ENCODE measurements at regions not wholly inside any gene's neighbourhood (a gene's known extent, or its start where the extent isn't known, plus 50 kb on each side); places are given as distances from the start of the nearest gene placed in this dataset.

GRCh38 chr10:123450956-123451605 is 215.1 kb upstream of the GPR26 start:
- no peak for TF ChIP-seq EZH2 (IDR thresholded peaks at IDR 0.05; ENCODE audit: low read depth, low read length, severe bottlenecking)
- TF ChIP-seq JUN (IDR thresholded peaks at IDR 0.05; ENCODE audit: low read depth, low read length): no peak
- no peak for TF ChIP-seq CTCF (IDR thresholded peaks at IDR 0.05; ENCODE audit: control extremely low read depth in 1 of 3, insufficient read depth in 1 of 3, low read depth in 1 of 3, low read length in 3 of 3)
- no peak for TF ChIP-seq RAD21 (IDR thresholded peaks at IDR 0.05 in 1 of 2, conservative IDR thresholded peaks at IDR 0.05 in 1 of 2; ENCODE audit: low read depth in 2 of 2, low read length in 2 of 2)
- TF ChIP-seq RNF2 (IDR thresholded peaks at IDR 0.05; ENCODE audit: borderline replicate concordance, low read depth, low read length, missing control alignments, poor library complexity, severe bottlenecking): no peak
- no peak for TF ChIP-seq KDM1A (IDR thresholded peaks at IDR 0.05; ENCODE audit: borderline replicate concordance, low read length)
- TF ChIP-seq ATF2 (IDR thresholded peaks at IDR 0.05; ENCODE audit: low read length): no peak
- TF ChIP-seq HDAC2 (IDR thresholded peaks at IDR 0.05; ENCODE audit: borderline replicate concordance in 1 of 2, low read depth in 2 of 2, low read length in 2 of 2): no peak
- TF ChIP-seq POLR2A (IDR thresholded peaks at IDR 0.05; ENCODE audit: control extremely low read depth in 1 of 2, low read depth in 2 of 2, low read length in 2 of 2): no peak
- TF ChIP-seq TAF1 (IDR thresholded peaks at IDR 0.05; ENCODE audit: low read depth, low read length): no peak
- no peak for TF ChIP-seq TBP (IDR thresholded peaks at IDR 0.05; ENCODE audit: low read depth, low read length)
- TF ChIP-seq USF2 (IDR thresholded peaks at IDR 0.05; ENCODE audit: low read length): no peak
- no peak for TF ChIP-seq SIX5 (IDR thresholded peaks at IDR 0.05; ENCODE audit: low read depth, low read length)
- TF ChIP-seq BACH1 (IDR thresholded peaks at IDR 0.05; ENCODE audit: low read length): no peak

Data from H1 (cell line).